Psoas muscle (tissue), 7 donors: ENCODE measurements at regions not wholly inside any gene's neighbourhood (a gene's known extent, or its start where the extent isn't known, plus 50 kb on each side); places are given as distances from the start of the nearest gene placed in this dataset.

ENCODE experiments used
- ATAC-seq, 4 donors: fragments of 200-7000 bp; cut with Tn5 transposase; one replicate each; pipeline ENCODE4 v1.9.1; 2020; ENCODE audit warnings: moderate library complexity in 3 of 4, mild to moderate bottlenecking in 2 of 4
- DNase-seq, 2 donors: peaks; one replicate each; pipeline ENCODE4 v3.0.0-alpha.2; 2020
- H3K27ac ChIP-seq: fragments of 200-600 bp; one replicate; pipeline ENCODE4 v1.8.0; 2022
- H3K27me3 ChIP-seq, 3 donors: fragments of 200-600 bp in 1 of 3; one replicate each; pipeline versions ENCODE4 v1.6.1 to v1.8.0; 2013 to 2022; ENCODE audit warnings: low read length in 2 of 3, mild to moderate bottlenecking in 2 of 3, moderate library complexity in 1 of 3; ENCODE audit not compliant: insufficient read depth in 3 of 3
- H3K36me3 ChIP-seq, 2 donors: fragments of 200-600 bp in 1 of 2; one replicate each; pipeline versions ENCODE4 v1.6.1 to v1.8.0; 2013 to 2022; ENCODE audit warnings: low read depth in 1 of 2, mild to moderate bottlenecking in 1 of 2, moderate library complexity in 1 of 2; ENCODE audit not compliant: insufficient read depth in 1 of 2
- H3K4me1 ChIP-seq: fragments of 200-600 bp; one replicate; pipeline ENCODE4 v1.8.0; 2022
- H3K4me3 ChIP-seq: fragments of 200-600 bp; one replicate; pipeline ENCODE4 v1.8.0; 2022; ENCODE audit warnings: mild to moderate bottlenecking
- H3K9me3 ChIP-seq: fragments of 200-600 bp; one replicate; pipeline ENCODE4 v1.8.0; 2022
- CTCF ChIP-seq: fragments of 200-600 bp; IDR thresholded peaks from one replicate; pipeline ENCODE4 v1.8.0; 2022; ENCODE audit warnings: antibody characterized with exemption
- WGBS, 3 donors: extraction: QIAGEN DNeasy Blood & Tissue Kit; methylation state at CpG; one replicate each; pipeline versions ENCODE4 v1.1.6 to v1.1.7; 2013; 5-methylcytosine and 5-hydroxymethylcytosine counted together
- intact Hi-C, 2 donors: fragments of 100-400 bp; cut with DNase I; formaldehyde crosslinking; loops; one replicate each; pipeline versions ENCODE4 v1.11.0 to v1.14.2; 2022
- donor health status: healthy with polysubstance abuse.
- donor health status: DM: no; HTN: no; CAD: no; lungs with moderate emphysema.
- donor health status: Bipolar disorder and iron deficiency.
- donor health status: healthy.
- donor health status: DM: yes; HTN: yes; CAD: no.
- donor health status: DM: no; HTN: no; CAD: no.
- donor health status: DM: yes; HTN: yes; CAD: no.

DNA sequence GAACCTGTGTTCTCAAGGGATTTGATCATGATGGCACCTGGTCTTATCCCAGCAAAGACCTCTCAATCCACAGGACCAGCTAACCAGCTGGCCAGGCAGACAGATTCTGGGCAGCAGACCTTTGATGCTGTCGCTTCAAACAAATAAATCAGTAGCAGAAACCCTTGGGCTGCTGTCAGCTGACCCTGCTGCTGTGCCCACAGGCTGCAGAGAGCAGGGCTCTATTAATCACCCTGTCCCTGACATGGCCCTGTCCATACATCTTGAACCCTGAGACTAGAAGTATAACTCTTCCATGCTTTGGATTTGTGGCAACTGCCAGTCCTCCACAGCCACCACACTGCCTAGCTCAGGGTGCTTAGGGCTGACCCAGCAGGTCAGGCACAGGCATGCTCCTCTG, 244.1 kb upstream of the PODXL start:
- Histone ChIP-seq H3K9me3 (no peaks in the 10 kb centered on the region), H3K36me3 (no peaks in the 10 kb centered on the region), H3K27ac (no peak overlapping the region), H3K4me3 (no peak overlapping the region), H3K27me3 (peaks cover 0 to 5% (median 0%) of the 10 kb centered on the region in 3 donors), H3K4me1 (no peaks in the 10 kb centered on the region)
- 19 to 25% (median 25%) methylated on average over 1 of the region's 1 CpG for whole genome bisulfite sequencing, 3 donors
- DNase-seq = no peak
- intact Hi-C loops = no loop called here
- TF ChIP-seq CTCF = no peak
- ATAC-seq = no peak

GRCh38 chr7:131800008-131800407, 243.6 kb upstream of the PODXL start:
- H3K27me3 ChIP-seq = peaks cover 0 to 5% (median 0%) of the 10 kb centered on the region in 3 donors
- H3K4me3 ChIP-seq = no peak overlapping the region
- no peaks in the 10 kb centered on the region for H3K4me1 ChIP-seq
- H3K9me3 ChIP-seq = no peaks in the 10 kb centered on the region
- DNase-seq (no peak), ATAC-seq (no peak)
- intact Hi-C loops = no loop called here
- no peaks in the 10 kb centered on the region for H3K36me3 ChIP-seq
- no peak for TF ChIP-seq CTCF
- no peak overlapping the region for H3K27ac ChIP-seq
- WGBS, 3 donors = 60 to 64% (median 64%) methylated on average over 6 of the region's 6 CpGs

DNA sequence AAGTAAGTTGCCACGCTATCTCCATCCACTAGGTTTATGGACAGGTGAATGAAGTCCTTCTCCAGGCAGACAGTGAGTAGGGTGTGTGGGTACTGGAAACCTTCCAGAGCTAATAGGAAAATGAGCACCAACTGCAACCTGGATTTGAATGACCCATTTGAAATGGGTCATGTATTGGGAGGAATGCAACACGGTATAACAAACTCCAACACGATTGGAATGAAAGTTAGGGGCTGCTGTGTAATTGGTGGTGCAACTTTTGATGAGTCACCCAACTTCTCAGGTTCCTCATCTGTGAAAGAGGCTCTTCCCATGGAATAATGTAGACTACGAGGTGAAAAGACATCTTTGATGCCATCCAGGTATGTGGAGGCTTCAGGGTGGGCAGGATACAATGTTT, 241.4 kb upstream of the PODXL start:
- H3K27me3 ChIP-seq = peaks cover 0 to 5% (median 0%) of the 10 kb centered on the region in 3 donors
- intact Hi-C loops = no loop called here

GRCh38 chr7:131795400-131795799, 239.0 kb upstream of the PODXL start:
- H3K4me3 ChIP-seq = no peak overlapping the region
- ATAC-seq = no peak
- WGBS, 3 donors = 86 to 89% (median 87%) methylated on average over 10 of the region's 10 CpGs
- no peaks in the 10 kb centered on the region for H3K4me1 ChIP-seq
- intact Hi-C loops = no loop called here
- H3K36me3 ChIP-seq = no peaks in the 10 kb centered on the region
- H3K27ac ChIP-seq = no peak overlapping the region
- TF ChIP-seq CTCF = no peak
- no peaks in the 10 kb centered on the region for H3K27me3 ChIP-seq
- DNase-seq = no peak
- no peaks in the 10 kb centered on the region for H3K9me3 ChIP-seq

More for the DNA sequence above, 241.4 kb upstream of the PODXL start:
- ATAC-seq = no peak
- H3K4me3 ChIP-seq = no peak overlapping the region
- 70% methylated on average over 4 of the region's 4 CpGs for WGBS, 3 donors
- no peaks in the 10 kb centered on the region for H3K4me1 ChIP-seq
- no peak for DNase-seq
- no peak for TF ChIP-seq CTCF
- no peak overlapping the region for H3K27ac ChIP-seq
- no peaks in the 10 kb centered on the region for H3K36me3 ChIP-seq
- H3K9me3 ChIP-seq = no peaks in the 10 kb centered on the region

DNA sequence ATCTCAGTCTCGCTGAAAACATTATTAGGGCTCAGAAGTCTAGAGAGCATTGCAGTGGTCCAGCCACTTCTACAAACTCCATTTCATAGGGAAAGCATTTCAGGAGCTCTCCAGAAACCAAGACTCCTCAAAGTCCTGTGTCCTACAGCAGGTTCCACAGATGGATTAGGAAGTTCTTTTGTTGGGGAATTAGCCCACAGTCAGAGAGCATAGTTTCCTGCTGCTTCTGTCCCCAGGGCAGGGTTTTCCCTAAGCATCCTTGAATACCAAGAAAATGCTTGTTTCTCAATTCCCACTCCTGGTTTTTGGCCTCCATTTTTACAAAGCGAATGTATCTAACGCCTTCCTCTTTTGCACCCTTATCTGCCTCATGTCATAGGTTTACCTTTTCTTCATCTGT, 235.9 kb upstream of the PODXL start:
- WGBS, 3 donors = 90 to 98% (median 93%) methylated on average over 3 of the region's 3 CpGs
- H3K4me1 ChIP-seq = no peaks in the 10 kb centered on the region
- DNase-seq = no peak
- TF ChIP-seq CTCF = no peak
- no peak for ATAC-seq
- no peak overlapping the region for H3K4me3 ChIP-seq
- intact Hi-C loops = no loop called here
- no peaks in the 10 kb centered on the region for H3K9me3 ChIP-seq
- no peak overlapping the region for H3K27ac ChIP-seq
- H3K36me3 ChIP-seq = no peaks in the 10 kb centered on the region
- peaks cover 0 to 4% (median 0%) of the 10 kb centered on the region in 3 donors for H3K27me3 ChIP-seq
